ENCODE measurements at regions not wholly inside any gene's neighbourhood (a gene's known extent, or its start where the extent isn't known, plus 50 kb on each side); places are given as distances from the start of the nearest gene placed in this dataset.

DNA sequence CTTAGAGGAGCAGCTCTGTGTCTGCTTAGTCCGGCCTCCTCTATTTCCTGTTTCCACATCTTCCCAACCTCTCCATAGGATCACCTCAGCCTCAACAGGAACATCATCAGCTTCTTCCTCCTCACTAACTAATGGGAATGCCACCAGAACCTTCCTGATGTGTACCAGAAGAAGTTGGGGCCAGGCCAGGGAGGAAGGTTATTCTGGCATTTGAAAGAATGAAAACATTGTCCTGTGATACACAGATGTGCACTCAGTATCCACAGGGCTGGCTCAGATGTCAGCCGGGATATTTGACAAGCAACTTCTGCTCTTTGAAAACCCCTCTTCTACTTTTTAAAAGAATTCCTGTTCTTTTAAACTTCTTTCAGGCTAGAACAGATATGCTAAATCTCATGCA is 63.6 kb downstream of the TMEM30B start:
- no peak for DNase-seq (ENCODE audit: low read depth in 1 of 2, low spot score in 2 of 2)
- no peaks in the 10 kb centered on the region for H3K79me2 ChIP-seq (ENCODE audit: control insufficient read depth in 1 of 2, insufficient read depth in 2 of 2, low read length in 2 of 2)
- CTCF ChIA-PET (ENCODE audit: partially characterized antibody), result interaction anchor here (1.0 to 2.8 kb wide), 4 partner anchors 12 to 592 kb away, joined by 3 to 16 read pairs (median 4); no protein-coding TSS in a partner anchor
- H4K5ac ChIP-seq (ENCODE audit: insufficient read length, low read depth, low read length), result no peak overlapping the region
- H2BK12ac ChIP-seq (ENCODE audit: low read depth, low read length), result 0 out of 2 replicates have a peak overlapping the region, but pooled peaks have one; percentile 6
- no peak overlapping the region for H3K4ac ChIP-seq (replicated peaks; ENCODE audit: insufficient read length, low read depth, low read length)
- no peak overlapping the region for H2BK120ac ChIP-seq (replicated peaks; ENCODE audit: low read depth, low read length)
- H3K4me1 ChIP-seq (replicated peaks in 1 of 4; ENCODE audit: control insufficient read depth in 3 of 4, insufficient read depth in 4 of 4, low read length in 3 of 4), result peaks cover 0 to 11% (median 6%) of the 10 kb centered on the region in 4 experiments; a peak in 4 of 7 replicates
- H3K36me3 ChIP-seq (ENCODE audit: control insufficient read depth in 2 of 4, insufficient read depth in 4 of 4, low read length in 3 of 4), result no peaks in the 10 kb centered on the region
- H3K23ac ChIP-seq (ENCODE audit: insufficient read length), result no peak overlapping the region
- 87% methylated on average over 2 of the region's 2 CpGs; no CpG with 5 or more reads in 1 of the 2 experiments for WGBS, 2 experiments (ENCODE audit: extremely low coverage in 1 of 2, insufficient coverage in 1 of 2, insufficient read length in 1 of 2, insufficient replicate concordance in 2 of 2, low coverage in 1 of 2, low lambda C conversion rate in 2 of 2, missing lambda C conversion rate in 1 of 2)
- no peaks in the 10 kb centered on the region for H3K23me2 ChIP-seq (ENCODE audit: low read depth, low read length)
- no peak overlapping the region for H3K9ac ChIP-seq (replicated peaks in 1 of 4; ENCODE audit: extremely low read depth in 1 of 4, low read depth in 3 of 4, low read length in 3 of 4)
- no peak overlapping the region for H2BK5ac ChIP-seq (ENCODE audit: low read depth, low read length)
- H2AFZ ChIP-seq (ENCODE audit: low read length), result no peak overlapping the region
- no peak overlapping the region for H3K14ac ChIP-seq (ENCODE audit: insufficient read length)
- no peak overlapping the region for H2BK20ac ChIP-seq (ENCODE audit: low read length)
- FAIRE-seq, result no peak
- H4K8ac ChIP-seq (ENCODE audit: extremely low read depth, insufficient read depth, low read length), result no peak overlapping the region
- no peaks in the 10 kb centered on the region for H4K20me1 ChIP-seq (replicated peaks in 1 of 2; ENCODE audit: control insufficient read depth in 1 of 2, insufficient read depth in 2 of 2, low read length in 2 of 2)
- no peak overlapping the region for H3K56ac ChIP-seq (replicated peaks; ENCODE audit: insufficient read length, low read depth, low read length)
- no peak overlapping the region for H3K4me2 ChIP-seq (ENCODE audit: insufficient read depth in 1 of 2, low read depth in 2 of 2, low read length in 2 of 2)
- no peak overlapping the region for H2AK5ac ChIP-seq (ENCODE audit: low read depth, low read length)
- no peaks in the 10 kb centered on the region for H3K9me3 ChIP-seq (ENCODE audit: insufficient read depth in 2 of 2, low read depth in 1 of 2, low read length in 1 of 2)
- no peak overlapping the region for H3K18ac ChIP-seq (ENCODE audit: extremely low read depth, low read length)
- no peaks in the 10 kb centered on the region for H3K79me1 ChIP-seq (ENCODE audit: low read depth, low read length)
- no peak overlapping the region for H3K27ac ChIP-seq (ENCODE audit: low read depth, low read length)
- no peak overlapping the region for H2BK15ac ChIP-seq (ENCODE audit: low read length)
- no peak overlapping the region for H4K91ac ChIP-seq (replicated peaks; ENCODE audit: insufficient read length, low read length)
- POLR2A ChIA-PET (ENCODE audit: partially characterized antibody), result no interaction called here
- no peaks in the 10 kb centered on the region for H3K27me3 ChIP-seq (replicated peaks in 1 of 4; ENCODE audit: control insufficient read depth in 3 of 4, extremely low read depth in 1 of 4, insufficient read depth in 3 of 4, low read length in 3 of 4)
- no peak overlapping the region for H3K4me3 ChIP-seq (ENCODE audit: extremely low read depth in 1 of 4, insufficient read depth in 2 of 4, low read depth in 3 of 4, low read length in 4 of 4)
- no peak for TF ChIP-seq CEBPB (IDR thresholded peaks at IDR 0.05; ENCODE audit: low read depth, low read length)
- no peak for TF ChIP-seq TAF1 (IDR thresholded peaks at IDR 0.05; ENCODE audit: low read depth, low read length)
- TF ChIP-seq CHD1 (IDR thresholded peaks at IDR 0.05; ENCODE audit: low read depth, low read length), result no peak
- no peak for TF ChIP-seq KDM1A (IDR thresholded peaks at IDR 0.05; ENCODE audit: borderline replicate concordance, low read length)
- no peak for TF ChIP-seq NANOG (IDR thresholded peaks at IDR 0.05; ENCODE audit: insufficient read depth, low read depth, low read length, poor library complexity, severe bottlenecking)
- TF ChIP-seq SIN3A (conservative IDR thresholded peaks at IDR 0.05 in 1 of 2, IDR thresholded peaks at IDR 0.05 in 1 of 2; ENCODE audit: low read depth in 1 of 2, low read length in 2 of 2), result no peak
- no peak for TF ChIP-seq HDAC2 (IDR thresholded peaks at IDR 0.05; ENCODE audit: borderline replicate concordance in 1 of 2, low read depth in 2 of 2, low read length in 2 of 2)
- no peak for TF ChIP-seq CHD2 (IDR thresholded peaks at IDR 0.05; ENCODE audit: low read length)
- no peak for TF ChIP-seq SP2 (IDR thresholded peaks at IDR 0.05; ENCODE audit: low read length)
- no peak for TF ChIP-seq RFX5 (IDR thresholded peaks at IDR 0.05; ENCODE audit: borderline replicate concordance, low read depth, low read length)
- TF ChIP-seq JUND (IDR thresholded peaks at IDR 0.05; ENCODE audit: low read length), result no peak
- no peak for TF ChIP-seq KDM4A (IDR thresholded peaks at IDR 0.05; ENCODE audit: low read depth, low read length, severe bottlenecking)
- no peak for TF ChIP-seq SIRT6 (IDR thresholded peaks at IDR 0.05; ENCODE audit: low read length)
- no peak for TF ChIP-seq CREB1 (IDR thresholded peaks at IDR 0.05)
- no peak for TF ChIP-seq SRF (IDR thresholded peaks at IDR 0.05; ENCODE audit: low read depth, low read length)
- TF ChIP-seq GTF2F1 (IDR thresholded peaks at IDR 0.05; ENCODE audit: borderline replicate concordance, low read depth, low read length), result no peak
